ENCODE measurements at regions not wholly inside any gene's neighbourhood (a gene's known extent, or its start where the extent isn't known, plus 50 kb on each side); places are given as distances from the start of the nearest gene placed in this dataset.

DNA sequence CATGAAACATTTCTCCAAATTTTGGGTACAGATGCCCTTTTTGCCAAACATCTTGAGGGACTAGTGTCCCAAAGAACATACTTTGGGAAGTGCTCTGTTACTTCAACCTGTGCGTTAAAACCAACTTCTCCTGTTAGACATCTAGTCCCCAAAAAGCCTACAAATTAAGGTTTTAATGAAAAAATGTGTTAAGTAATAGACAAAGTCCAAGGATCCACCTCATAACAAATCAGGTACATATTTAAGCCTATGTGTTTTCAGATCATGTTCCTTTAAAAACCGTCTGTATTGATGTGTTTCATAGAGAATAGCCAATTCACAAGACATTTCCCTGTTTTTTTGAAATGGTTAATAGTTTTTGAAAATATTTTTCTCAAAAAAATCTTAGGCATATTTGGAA, 174.8 kb upstream of the FAM20A start:
- no peak overlapping the region for H3K27ac ChIP-seq
- no peak for DNase-seq (ENCODE audit: low spot score)
- TF ChIP-seq, protein P1, sequence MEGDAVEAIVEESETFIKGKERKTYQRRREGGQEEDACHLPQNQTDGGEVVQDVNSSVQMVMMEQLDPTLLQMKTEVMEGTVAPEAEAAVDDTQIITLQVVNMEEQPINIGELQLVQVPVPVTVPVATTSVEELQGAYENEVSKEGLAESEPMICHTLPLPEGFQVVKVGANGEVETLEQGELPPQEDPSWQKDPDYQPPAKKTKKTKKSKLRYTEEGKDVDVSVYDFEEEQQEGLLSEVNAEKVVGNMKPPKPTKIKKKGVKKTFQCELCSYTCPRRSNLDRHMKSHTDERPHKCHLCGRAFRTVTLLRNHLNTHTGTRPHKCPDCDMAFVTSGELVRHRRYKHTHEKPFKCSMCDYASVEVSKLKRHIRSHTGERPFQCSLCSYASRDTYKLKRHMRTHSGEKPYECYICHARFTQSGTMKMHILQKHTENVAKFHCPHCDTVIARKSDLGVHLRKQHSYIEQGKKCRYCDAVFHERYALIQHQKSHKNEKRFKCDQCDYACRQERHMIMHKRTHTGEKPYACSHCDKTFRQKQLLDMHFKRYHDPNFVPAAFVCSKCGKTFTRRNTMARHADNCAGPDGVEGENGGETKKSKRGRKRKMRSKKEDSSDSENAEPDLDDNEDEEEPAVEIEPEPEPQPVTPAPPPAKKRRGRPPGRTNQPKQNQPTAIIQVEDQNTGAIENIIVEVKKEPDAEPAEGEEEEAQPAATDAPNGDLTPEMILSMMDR (conservative IDR thresholded peaks at IDR 0.05; ENCODE audit: low read depth) = no peak
- ChIA-PET POLR2A (ENCODE audit: low non-redundant PET) (no interaction called here), CTCF (interaction anchor here (1.2 to 1.7 kb wide), 2 partner anchors 11 to 471 kb away, joined by 3 to 5 read pairs; no protein-coding TSS in a partner anchor)

DNA sequence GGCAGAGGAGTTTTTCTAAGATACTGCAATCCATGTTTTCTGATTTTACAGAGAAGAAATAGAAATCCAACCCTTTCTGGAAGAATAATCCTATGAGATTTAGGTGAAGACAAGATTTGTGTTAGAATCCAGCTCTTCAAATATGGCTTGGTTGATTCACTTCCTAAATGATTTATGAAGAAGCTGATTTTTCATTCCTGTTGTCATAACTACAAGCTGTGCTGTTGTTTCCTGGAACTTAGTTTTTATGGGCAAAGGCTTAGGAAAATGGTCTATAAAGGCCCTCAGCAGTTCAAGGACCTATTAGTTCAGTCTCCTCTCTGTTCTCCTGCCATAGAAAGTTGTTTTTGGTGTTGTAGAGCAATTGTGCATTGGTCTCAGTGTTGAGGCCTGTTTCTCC, 174.2 kb upstream of the FAM20A start:
- H3K27ac ChIP-seq = no peak overlapping the region
- CTCF ChIA-PET = interaction anchor here (1.2 to 1.7 kb wide), 2 partner anchors 11 to 472 kb away, joined by 3 to 5 read pairs; no protein-coding TSS in a partner anchor
- POLR2A ChIA-PET (ENCODE audit: low non-redundant PET) = no interaction called here
- DNase-seq (ENCODE audit: low spot score) = no peak
- TF ChIP-seq, protein P1 (conservative IDR thresholded peaks at IDR 0.05; ENCODE audit: low read depth) = no peak

DNA sequence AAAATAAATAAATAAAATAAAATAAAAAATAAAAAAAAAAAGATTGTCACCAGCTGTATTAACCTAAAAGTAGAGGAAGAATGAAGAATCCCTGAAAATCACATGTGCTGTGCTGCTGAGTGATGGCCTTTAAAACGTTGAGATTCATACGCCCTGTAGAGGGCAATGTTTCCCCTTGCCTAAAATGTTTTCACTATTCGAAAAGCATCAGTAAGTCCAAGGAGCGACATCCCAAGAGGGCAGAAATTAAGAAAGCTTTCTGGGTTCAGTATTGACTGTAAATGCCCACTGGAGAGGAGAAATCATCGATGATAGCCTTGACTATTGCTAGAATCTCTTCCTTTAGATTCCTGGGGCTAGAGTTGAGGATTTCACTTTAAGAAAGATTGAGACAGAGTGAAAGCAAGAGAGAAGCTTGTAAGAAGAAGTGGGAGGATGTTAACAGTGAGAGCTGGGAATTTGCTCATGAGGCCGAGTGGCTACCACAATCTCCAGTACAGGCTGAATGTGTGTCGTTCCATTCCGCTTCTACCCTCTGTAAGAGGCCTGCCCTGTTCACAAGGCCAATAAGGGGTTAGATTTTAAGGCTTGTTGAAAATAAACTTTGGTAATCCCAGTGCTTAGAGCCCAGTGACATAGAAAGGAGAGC, 170.8 kb upstream of the FAM20A start:
- TF ChIP-seq, protein P1 (conservative IDR thresholded peaks at IDR 0.05; ENCODE audit: low read depth) = peak; percentile 71
- DNase-seq (ENCODE audit: low spot score) = peak; percentile 38
- ChIA-PET POLR2A (ENCODE audit: low non-redundant PET) (no interaction called here), CTCF (interaction anchor here (0.6 to 1.5 kb wide), 9 partner anchors 10 to 475 kb away, joined by 3 to 13 read pairs (median 3); no protein-coding TSS in a partner anchor)
- no peak overlapping the region for H3K27ac ChIP-seq

DNA sequence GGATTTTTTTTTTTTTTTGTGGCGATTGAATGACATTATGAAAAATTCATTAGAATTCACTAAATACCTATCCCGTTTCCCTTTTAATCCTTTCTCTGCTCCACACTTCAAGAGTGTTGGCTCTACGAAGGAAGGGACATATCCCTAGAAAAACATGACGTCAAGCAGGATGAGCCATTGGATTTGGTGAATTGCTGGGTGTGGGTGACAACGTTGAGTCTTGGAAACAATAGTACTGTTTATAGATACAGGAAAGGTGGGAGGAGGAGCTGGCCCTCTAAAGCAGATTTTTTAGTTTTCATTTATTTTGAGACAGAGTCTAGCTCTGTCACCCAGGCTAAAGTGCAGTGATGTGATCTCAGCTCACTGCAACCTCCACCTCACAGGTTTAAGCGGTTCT, 167.6 kb upstream of the FAM20A start:
- no peak for DNase-seq (ENCODE audit: low spot score)
- H3K27ac ChIP-seq = no peak overlapping the region
- TF ChIP-seq, protein P1 (conservative IDR thresholded peaks at IDR 0.05; ENCODE audit: low read depth) = no peak
- POLR2A ChIA-PET (ENCODE audit: low non-redundant PET) = no interaction called here
- CTCF ChIA-PET = no interaction called here

DNA sequence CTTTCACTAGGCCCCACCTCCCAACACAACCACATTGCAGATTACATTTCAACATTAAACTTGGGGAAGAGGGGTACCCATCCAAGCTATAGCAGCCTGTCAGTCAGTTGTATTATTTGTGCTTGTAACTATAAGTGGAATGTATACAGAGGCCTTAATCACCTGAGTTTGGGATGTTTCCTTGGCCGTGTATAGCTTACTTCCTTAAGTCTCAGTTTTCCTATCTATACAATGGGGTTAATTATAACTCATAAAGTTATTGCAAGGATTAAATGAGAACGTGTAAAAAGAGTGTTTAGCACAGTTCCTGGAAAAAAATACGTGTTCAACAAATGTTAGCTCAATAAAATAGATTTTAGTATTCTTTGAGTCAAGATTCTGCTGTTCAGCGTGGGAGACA, 165.5 kb upstream of the FAM20A start:
- CTCF ChIA-PET = interaction anchor here (0.5 kb wide), 1 partner anchor 209 kb away, joined by 3 read pairs; no protein-coding TSS in a partner anchor
- H3K27ac ChIP-seq = no peak overlapping the region
- TF ChIP-seq, protein P1 (conservative IDR thresholded peaks at IDR 0.05; ENCODE audit: low read depth) = no peak
- no peak for DNase-seq (ENCODE audit: low spot score)
- POLR2A ChIA-PET (ENCODE audit: low non-redundant PET) = no interaction called here

DNA sequence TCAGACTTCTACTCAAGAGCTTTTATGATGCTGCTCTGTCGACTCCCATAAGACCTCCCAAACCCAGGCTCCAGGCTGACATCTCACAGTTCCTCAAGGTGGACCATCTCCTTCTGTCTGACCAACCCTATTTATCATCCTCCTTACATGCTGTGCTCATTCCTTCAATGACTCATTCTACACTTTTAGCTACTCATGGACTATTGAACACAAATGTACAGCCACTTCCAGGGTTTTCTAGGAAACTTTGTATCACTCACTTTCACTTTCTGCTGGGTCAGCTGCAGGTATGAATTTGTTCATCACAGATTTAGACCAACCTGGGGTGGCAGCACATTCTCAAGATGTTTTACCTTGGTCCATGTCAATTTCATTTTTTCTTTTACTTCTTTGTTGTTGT, 162.4 kb upstream of the FAM20A start:
- TF ChIP-seq, protein P1 (conservative IDR thresholded peaks at IDR 0.05; ENCODE audit: low read depth) = no peak
- ChIA-PET POLR2A (ENCODE audit: low non-redundant PET) (no interaction called here), CTCF (interaction anchor here (0.6 to 0.8 kb wide), 3 partner anchors 35 to 201 kb away, joined by 3 to 5 read pairs (median 4); no protein-coding TSS in a partner anchor)
- no peak overlapping the region for H3K27ac ChIP-seq
- DNase-seq (ENCODE audit: low spot score) = peak; percentile 12

Measured in RWPE1 (cell line).